GM19351 (cell line): ENCODE measurements at regions not wholly inside any gene's neighbourhood (a gene's known extent, or its start where the extent isn't known, plus 50 kb on each side); places are given as distances from the start of the nearest gene placed in this dataset.
"Not testable (repeated sequence)": the region's sequence is repeated elsewhere in the genome, so short reads cannot be mapped to it uniquely, and the experiment has no call there.

ENCODE experiments used
- ATAC-seq: cut with Tn5 transposase; IDR thresholded peaks from one replicate; pipeline ENCODE4 v1.9.1; 2021; ENCODE audit warnings: mild to moderate bottlenecking, moderate library complexity; ENCODE audit not compliant: unreplicated experiment

GRCh38 chr2:40680547-40680946, 228.7 kb upstream of the SLC8A1 start:
- peak; percentile 99 for ATAC-seq

DNA sequence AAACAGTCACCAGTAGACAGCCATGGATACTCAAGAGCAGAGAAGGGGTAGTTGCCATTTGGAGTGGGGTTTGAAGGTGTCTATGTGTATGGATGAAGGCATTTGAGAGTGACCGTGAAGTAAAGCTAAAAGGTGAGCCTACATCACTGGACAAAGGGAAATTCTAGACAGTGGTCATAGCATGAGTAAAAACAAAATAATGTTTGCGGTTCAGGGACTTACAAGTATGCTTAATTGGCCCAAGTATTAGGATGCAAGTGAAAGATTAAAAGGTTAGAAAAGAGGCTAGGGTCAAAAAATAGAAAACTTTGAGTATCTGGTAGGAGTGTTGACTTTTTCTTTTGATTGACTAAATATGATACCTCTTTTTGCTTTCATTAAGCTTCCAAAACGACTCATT, 238.1 kb upstream of the SLC8A1 start:
- ATAC-seq, result no peak

DNA sequence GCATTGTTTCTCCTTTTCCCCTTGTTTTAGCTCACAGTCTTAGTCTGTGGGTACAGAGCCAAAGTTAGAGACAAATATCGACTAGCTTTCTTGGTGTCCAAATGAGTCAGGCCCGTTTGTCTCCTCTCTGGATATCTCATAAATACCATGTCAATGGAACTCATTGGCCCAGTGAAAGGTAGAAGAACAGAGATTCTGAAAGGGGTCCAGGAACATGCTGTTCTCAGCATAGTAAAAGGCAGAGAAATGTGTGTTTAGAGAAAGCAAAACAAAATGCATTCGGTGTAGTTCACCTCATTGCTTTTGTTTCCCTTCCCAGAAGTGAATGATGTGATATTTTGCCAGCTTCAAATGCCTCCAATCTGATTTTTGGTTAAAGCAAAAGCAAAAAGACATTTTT, 238.6 kb upstream of the SLC8A1 start:
- ATAC-seq, result no peak

GRCh38 chr2:40700231-40700954, 248.5 kb upstream of the SLC8A1 start:
- ATAC-seq, result no peak

GRCh38 chr2:40712197-40712894, 260.5 kb upstream of the SLC8A1 start:
- not testable (repeated sequence) for ATAC-seq

DNA sequence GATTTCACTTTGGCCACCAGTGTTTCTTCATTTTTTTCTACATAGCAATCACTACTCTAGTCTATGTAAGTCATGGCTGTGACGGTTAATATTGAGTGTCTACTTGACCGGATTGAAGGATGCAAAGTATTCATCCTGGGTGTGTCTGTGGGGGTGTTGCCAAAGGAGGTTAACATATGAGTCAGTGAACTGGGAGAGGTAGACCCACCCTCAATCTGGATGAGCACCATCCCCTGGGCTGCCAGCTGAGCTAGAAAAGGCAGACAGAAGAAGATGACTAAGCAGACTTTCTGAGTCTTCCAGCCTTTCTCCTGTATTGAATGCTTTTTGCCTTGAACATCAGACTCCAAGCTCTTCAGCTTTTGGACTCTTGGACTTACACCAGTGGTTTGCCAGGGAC, 265.0 kb upstream of the SLC8A1 start:
- no peak for ATAC-seq

DNA sequence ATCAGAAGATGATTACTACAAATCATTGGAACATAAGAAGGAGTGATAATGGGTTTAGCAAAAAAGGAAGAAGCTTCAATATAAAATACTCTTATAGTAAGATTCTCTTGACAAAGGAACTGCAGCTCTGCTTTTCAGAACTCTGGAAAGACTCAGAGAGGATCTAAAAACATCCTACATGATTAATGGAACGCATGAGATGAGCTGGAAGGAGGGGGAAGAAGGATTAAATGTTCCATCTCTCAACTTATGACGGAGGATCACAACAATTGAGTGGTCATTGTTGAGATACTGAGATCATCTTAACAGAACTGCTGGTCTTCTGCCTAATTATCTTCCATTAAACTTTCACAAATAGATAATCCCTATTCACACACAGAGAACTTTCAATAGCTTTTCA, 267.5 kb upstream of the SLC8A1 start:
- ATAC-seq, result no peak

- no peak for ATAC-seq
These were observed 269.7 kb upstream of the SLC8A1 start for GRCh38 chr2:40721595-40721994.

- ATAC-seq, result no peak
These were observed 271.3 kb upstream of the SLC8A1 start for GRCh38 chr2:40723194-40723593.

DNA sequence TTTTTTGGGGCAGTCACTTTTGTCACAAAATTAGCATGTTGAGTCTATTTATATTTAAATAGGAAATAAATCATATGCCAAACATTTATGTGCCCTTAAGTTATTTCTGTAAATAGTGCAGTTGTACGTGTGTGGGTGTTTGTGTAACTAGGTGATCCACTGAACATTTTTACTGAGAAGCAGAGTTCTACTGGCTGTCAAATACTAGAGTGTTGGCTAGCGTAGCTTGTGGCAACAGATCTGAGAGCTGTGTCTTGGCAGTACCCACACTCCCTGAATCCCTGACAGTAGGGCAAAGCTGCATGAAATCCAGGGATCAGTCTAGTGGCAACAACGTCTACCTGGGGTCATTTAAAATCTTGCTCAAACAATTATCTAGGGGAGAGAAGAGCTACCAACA, 273.1 kb upstream of the SLC8A1 start:
- no peak for ATAC-seq

DNA sequence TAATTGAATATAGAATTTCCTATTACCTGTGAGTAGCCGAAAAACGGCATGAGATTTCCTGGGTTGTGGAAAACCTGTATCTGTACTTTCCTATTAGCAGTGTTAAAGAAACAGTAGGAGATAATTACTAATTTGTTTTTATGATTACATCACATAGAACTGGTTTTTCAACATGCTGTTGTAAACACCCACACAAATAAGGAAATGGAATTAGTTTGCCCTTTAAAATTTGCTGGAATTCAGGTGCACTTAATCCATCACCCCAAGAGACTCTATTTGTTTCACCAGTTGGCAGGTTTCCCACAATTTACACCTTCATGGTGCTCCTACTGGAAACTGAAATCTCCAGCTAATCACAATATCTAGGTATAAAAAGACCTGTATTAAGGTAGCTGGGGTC, 274.1 kb upstream of the SLC8A1 start:
- ATAC-seq, result no peak

DNA sequence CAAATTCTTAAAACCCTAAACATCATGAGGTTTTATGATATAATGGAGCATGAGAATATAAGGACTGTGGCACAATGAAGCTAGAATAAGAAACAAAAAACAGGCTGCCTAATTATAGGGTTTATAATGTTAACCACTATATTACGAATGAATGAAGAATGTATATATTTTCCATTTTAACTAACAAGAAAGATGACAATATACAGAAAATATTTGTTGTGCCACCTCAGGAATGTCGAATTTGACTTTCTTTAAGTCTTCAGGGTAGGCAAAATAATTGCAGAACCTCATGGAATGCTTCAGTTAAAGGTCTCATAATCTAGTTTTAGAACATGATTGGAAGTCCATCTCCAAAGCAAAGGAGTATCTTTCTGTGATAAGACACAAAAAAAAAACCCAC, 282.9 kb upstream of the SLC8A1 start:
- ATAC-seq, result no peak

GRCh38 chr2:40737180-40737579, 285.3 kb upstream of the SLC8A1 start:
- no peak for ATAC-seq

GRCh38 chr2:40740419-40740818, 288.5 kb upstream of the SLC8A1 start:
- no peak for ATAC-seq

DNA sequence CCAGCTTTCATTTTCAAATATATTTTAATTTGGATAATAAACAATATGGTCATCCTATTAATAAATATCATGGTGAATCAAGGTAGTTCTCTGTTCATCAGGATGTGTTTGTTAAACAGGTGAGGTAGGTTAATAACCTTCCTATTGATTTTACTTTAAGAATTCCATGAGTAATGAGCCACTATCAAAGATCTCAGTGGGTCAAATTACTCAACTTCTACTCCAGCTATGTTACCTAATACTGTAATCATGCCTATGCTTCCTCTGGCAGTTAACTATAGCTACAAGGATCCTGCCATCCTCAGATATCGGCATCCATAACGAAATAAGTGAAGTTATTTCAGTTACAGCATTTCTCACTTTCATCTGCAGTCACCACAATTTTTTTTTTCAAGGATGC, 289.6 kb upstream of the SLC8A1 start:
- no peak for ATAC-seq

- peak; percentile 56 for ATAC-seq
These were observed 294.3 kb upstream of the SLC8A1 start for GRCh38 chr2:40746191-40746590.

DNA sequence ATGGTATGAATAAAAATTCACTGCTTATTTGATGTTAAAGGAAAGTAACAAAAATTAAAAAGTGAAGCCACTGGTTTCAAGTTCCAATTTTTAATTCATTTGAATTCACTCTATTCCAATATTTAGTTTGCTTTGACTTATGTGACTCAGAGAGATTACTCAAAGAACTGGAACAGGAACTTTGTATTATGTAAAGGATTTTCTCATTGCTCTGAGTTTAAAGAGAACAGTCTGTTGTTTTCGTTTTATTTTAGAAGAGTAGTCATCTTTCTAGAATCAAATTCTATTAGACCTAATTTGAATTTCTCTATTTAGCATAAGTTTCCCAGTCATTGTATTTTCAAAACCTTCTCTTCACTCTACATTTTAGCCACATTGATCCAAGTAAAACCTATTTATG, 300.1 kb upstream of the SLC8A1 start:
- no peak for ATAC-seq

- ATAC-seq, result no peak
These were observed 300.9 kb upstream of the SLC8A1 start for GRCh38 chr2:40752796-40753195.

- ATAC-seq, result no peak
These were observed 303.0 kb upstream of the SLC8A1 start for GRCh38 chr2:40754912-40755311.

DNA sequence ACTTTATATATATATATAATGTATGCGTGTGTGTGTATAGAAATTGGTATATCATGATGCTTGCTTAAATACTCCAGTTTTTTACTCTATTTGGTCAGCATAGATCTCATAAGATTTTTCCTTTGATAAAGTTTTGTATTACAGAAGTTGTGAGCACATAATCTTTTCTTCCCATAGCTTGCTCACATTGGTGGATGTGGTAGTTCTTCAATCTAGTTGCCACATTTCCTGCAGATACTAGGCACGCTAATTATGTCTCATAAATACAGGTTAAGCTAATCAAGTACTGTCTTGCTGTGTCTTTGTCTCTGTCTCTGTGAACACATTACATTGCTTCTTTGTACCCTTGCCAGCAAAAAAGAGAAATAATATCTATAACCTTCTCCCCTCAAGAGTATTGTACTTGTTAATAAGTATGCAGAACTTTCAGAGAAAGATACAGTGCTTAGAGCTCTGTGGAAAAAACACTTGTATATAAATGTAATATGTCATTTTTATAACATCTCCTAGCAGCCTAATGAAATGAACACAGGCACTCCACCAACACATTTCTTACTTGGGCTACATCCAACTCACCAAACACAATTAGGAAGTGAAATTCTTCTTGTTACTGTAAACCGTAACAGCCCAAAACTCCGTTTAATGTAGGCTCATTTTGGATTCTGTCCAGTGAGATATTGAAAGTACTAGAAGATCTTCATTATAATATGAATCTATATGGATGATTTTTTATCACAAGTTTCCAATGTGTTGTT, 306.7 kb upstream of the SLC8A1 start:
- ATAC-seq, result peak; percentile 43

DNA sequence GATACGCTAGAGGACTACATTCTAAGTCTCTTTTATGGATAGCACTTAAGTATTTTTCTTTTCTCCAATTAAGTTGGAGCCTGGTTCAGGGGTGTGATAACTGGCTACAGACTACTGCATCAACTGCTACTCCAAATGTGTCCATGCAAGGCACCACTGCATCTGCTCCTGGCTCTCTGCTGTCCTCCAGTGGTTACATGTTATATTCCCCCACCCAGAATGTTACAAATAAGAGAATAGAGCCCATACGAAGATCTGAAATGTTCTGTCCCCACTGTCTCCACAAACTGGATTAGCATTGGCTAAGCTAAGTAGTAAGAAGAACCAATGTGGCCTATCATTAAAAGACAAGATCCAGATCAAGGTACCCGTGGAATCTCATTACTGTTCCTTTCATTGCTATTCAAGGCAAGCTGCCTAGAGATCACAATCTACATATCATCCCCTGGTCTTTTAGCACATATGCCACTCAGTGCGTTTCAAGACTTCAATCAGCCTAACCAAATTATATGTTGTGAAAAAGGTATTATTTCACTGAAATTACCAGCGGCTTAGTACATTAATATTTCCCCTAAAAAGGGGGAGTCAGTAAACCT, 308.3 kb upstream of the SLC8A1 start:
- ATAC-seq, result peak; percentile 78

DNA sequence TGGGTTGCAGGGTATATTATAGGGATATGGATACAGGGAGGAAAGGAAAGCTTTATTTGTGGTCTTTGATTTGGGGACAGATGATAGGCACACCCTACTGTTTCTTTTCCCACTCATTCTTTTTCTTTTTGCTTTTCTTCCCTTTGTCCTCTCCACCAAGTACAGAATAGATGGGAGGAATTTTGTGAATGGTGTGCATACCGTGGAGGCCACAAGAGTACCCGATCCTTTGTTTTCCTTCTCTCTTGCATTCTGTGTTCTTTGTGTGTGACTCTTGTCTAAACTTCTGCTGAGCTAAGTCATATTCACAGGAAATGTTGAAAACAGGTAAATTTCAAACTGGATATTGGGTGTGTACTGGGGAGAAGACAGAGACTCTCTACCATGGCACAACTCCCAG, 321.4 kb upstream of the SLC8A1 start:
- no peak for ATAC-seq
